BLaER1 (cell line): ENCODE measurements at regions not wholly inside any gene's neighbourhood (a gene's known extent, or its start where the extent isn't known, plus 50 kb on each side); places are given as distances from the start of the nearest gene placed in this dataset.
A peak's percentile ranks its signal among the peaks of the same experiment; 100 is the strongest.

Experiments used
- H3K27ac ChIP-seq: shearing (Covaris generic); formaldehyde crosslinking; 2 replicates; pipeline ENCODE4 v1.8.1; 2022
- H3K27me3 ChIP-seq: shearing (Covaris generic); formaldehyde crosslinking; 2 replicates; pipeline ENCODE4 v1.8.1; 2022
- H3K36me3 ChIP-seq: shearing (Covaris generic); formaldehyde crosslinking; 2 replicates; pipeline ENCODE4 v1.8.1; 2022
- H3K4me1 ChIP-seq: shearing (Covaris generic); formaldehyde crosslinking; 2 replicates; pipeline ENCODE4 v1.8.1; 2022
- H3K4me2 ChIP-seq: shearing (Covaris generic); formaldehyde crosslinking; 2 replicates; pipeline ENCODE4 v1.8.1; 2022
- H3K4me3 ChIP-seq: shearing (Covaris generic); formaldehyde crosslinking; 2 replicates; pipeline ENCODE4 v1.8.1; 2022
- H3K9ac ChIP-seq: shearing (Covaris generic); formaldehyde crosslinking; 2 replicates; pipeline ENCODE4 v1.8.1; 2022
- H3K9me3 ChIP-seq: shearing (Covaris generic); formaldehyde crosslinking; 2 replicates; pipeline ENCODE4 v1.8.1; 2022
- H4K20me1 ChIP-seq: shearing (Covaris generic); formaldehyde crosslinking; 2 replicates; pipeline ENCODE4 v1.8.1; 2022
- Cebpa-rat ChIP-seq: shearing (Covaris generic); IDR thresholded peaks from 2 replicates; pipeline ENCODE4 v1.8.1; 2022

DNA sequence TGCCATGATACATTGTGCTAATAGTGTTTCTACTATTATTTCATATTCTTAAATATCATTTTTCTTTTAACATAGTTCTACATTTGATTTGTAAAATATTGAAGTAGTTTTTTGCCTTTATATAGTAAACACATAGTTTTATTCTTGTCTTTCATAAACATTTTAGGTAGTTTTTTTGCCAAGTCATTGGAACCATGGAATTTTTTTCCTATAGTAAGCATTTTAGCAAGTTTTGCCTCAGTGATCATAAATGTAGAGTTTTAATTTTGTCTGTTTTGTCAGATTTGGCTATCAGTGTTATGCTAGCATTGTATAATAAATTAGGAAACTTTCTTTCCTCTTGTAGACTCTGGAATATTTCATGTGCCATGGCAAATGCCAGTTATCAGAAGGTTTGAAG lies 137.1 kb upstream of the LPAR1 start:
- Histone ChIP-seq H3K27me3 (no peaks in the 10 kb centered on the region), H3K9ac (no peak overlapping the region), H3K36me3 (no peaks in the 10 kb centered on the region), H3K27ac (no peak overlapping the region), H4K20me1 (no peaks in the 10 kb centered on the region), H3K4me3 (no peak overlapping the region), H3K9me3 (no peaks in the 10 kb centered on the region), H3K4me1 (no peaks in the 10 kb centered on the region), H3K4me2 (no peak overlapping the region)
- no peak for TF ChIP-seq Cebpa-rat

DNA sequence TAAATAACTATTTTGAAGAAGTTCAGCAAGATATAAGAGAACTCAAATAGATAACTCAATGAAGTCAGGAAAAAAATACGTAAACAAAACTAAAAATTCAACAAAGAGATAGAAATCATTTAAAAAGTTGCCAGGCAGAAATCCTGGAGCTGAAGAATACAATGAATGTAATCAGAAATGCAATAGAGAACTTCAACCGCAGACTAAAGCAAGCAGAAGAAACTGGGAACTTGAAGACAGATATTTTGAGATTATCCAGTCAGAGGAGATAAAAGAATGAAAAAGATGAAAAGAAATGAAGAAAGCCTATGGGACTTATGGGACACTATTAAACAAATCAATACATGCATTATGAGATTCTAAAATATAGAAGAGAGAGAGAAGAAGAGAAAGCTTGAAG lies 129.1 kb upstream of the LPAR1 start:
- Histone ChIP-seq H3K4me1 (no peaks in the 10 kb centered on the region), H3K27ac (no peak overlapping the region), H3K27me3 (no peaks in the 10 kb centered on the region), H3K9me3 (peaks cover 20% of the 10 kb centered on the region), H3K4me3 (no peak overlapping the region), H3K4me2 (no peak overlapping the region), H3K9ac (no peak overlapping the region), H3K36me3 (no peaks in the 10 kb centered on the region), H4K20me1 (no peaks in the 10 kb centered on the region)
- no peak for TF ChIP-seq Cebpa-rat

DNA sequence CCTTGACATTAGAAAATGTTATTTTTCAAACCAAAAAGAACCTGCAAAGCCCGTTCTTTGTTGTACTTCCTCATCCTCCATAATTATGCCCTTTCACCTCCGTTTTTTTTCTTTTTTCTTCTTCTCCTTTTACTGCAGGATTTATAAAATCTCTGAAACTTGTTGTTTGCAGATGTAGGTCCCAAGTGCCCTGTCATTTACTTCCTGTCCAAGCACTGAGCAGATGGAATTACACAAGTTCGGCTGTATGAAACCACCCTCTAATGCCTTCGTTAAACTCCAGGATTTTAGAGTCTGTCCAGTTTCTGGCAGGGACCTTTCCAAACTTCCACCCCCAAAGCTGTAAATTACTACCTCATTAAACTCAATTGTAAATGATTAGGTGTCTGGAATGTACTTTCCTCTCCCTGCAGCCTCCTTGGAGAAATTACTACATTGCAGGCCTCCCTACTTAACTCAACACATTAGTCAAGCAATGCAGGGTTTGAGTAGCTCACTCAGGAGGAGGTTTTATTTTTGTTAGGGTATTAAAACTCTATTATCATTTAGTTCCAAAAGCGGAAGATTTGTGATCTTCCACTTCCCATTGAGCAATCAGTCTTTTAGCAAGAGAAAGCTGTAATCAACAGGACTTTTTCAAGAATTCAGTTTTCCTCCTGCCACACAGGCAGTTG lies 125.6 kb upstream of the LPAR1 start:
- Histone ChIP-seq H3K27ac (no peak overlapping the region), H3K9me3 (peaks cover 19% of the 10 kb centered on the region), H3K27me3 (no peaks in the 10 kb centered on the region), H3K9ac (no peak overlapping the region), H4K20me1 (no peaks in the 10 kb centered on the region), H3K4me2 (no peak overlapping the region), H3K36me3 (no peaks in the 10 kb centered on the region), H3K4me3 (no peak overlapping the region), H3K4me1 (no peaks in the 10 kb centered on the region)
- no peak for TF ChIP-seq Cebpa-rat

DNA sequence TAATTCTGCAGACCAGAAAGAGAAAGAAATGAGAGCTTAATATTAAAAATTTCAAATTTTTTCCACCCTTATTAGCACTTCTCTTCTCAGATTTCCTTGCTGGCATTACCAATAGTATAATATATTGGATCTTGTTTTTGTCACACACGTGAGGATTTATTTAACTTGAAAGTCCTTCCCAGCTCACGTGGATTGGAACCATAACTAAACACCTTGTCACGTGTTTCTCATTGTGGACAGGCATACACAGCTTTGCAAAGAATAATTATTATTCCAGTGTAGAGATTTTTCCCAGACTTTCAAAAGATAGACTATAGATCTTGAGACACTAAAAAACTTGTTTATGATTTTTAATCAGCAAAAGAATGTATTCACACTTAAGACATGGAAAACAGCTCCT lies 123.8 kb upstream of the LPAR1 start:
- H3K4me1 ChIP-seq = no peaks in the 10 kb centered on the region
- H3K36me3 ChIP-seq = no peaks in the 10 kb centered on the region
- H3K4me2 ChIP-seq = no peak overlapping the region
- no peaks in the 10 kb centered on the region for H3K27me3 ChIP-seq
- H3K27ac ChIP-seq = no peak overlapping the region
- H4K20me1 ChIP-seq = no peaks in the 10 kb centered on the region
- peaks cover 5% of the 10 kb centered on the region; the same call in 1 of the 2 replicates for H3K9me3 ChIP-seq
- H3K9ac ChIP-seq = no peak overlapping the region
- TF ChIP-seq Cebpa-rat = no peak
- H3K4me3 ChIP-seq = no peak overlapping the region

DNA sequence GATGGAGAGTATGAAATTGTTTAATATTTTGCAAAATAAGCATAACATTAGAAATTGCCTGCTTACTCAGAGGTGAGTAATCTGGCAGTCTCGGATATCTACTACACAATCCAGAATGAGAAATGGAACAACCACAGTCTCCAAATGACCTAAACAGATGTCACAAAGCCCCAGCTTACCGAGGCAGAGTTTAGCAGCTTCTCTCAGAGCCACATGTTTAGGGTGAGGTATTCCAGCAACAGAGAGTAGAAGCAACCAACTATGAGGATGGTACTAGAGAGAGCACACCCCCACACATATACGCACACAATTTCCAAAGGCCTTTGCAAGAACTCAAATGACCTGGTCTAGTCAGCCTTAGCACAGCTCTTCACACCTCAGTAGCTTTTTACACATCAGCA lies 122.7 kb upstream of the LPAR1 start:
- no peak for TF ChIP-seq Cebpa-rat
- Histone ChIP-seq H3K9me3 (no peaks in the 10 kb centered on the region), H3K4me1 (no peaks in the 10 kb centered on the region), H4K20me1 (no peaks in the 10 kb centered on the region), H3K27me3 (no peaks in the 10 kb centered on the region), H3K36me3 (no peaks in the 10 kb centered on the region), H3K27ac (no peak overlapping the region), H3K9ac (no peak overlapping the region), H3K4me2 (no peak overlapping the region), H3K4me3 (no peak overlapping the region)

DNA sequence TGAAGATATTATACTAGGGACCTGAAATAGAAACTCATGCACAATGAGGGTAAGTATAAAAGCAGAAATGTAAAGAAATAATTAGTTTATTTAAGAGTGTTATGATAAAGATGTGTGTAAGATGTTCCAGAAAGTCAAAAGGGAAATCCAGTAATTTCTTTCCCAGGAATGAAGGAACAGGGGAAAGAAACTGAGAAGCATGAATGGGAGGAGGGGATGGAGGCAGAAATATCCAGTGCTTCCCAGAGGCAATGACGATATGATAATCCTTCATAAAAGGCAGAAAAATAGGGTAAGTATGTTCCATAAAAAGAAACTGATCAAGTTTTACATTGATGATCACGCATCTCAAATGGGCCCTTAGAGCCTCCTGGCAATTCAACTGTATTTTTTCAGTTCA lies 120.7 kb upstream of the LPAR1 start:
- Histone ChIP-seq H3K4me3 (no peak overlapping the region), H3K4me2 (no peak overlapping the region), H3K27ac (no peak overlapping the region), H3K27me3 (no peaks in the 10 kb centered on the region), H3K36me3 (no peaks in the 10 kb centered on the region), H4K20me1 (no peaks in the 10 kb centered on the region), H3K9me3 (no peaks in the 10 kb centered on the region), H3K9ac (no peak overlapping the region), H3K4me1 (peaks cover 5% of the 10 kb centered on the region)
- TF ChIP-seq Cebpa-rat = no peak

DNA sequence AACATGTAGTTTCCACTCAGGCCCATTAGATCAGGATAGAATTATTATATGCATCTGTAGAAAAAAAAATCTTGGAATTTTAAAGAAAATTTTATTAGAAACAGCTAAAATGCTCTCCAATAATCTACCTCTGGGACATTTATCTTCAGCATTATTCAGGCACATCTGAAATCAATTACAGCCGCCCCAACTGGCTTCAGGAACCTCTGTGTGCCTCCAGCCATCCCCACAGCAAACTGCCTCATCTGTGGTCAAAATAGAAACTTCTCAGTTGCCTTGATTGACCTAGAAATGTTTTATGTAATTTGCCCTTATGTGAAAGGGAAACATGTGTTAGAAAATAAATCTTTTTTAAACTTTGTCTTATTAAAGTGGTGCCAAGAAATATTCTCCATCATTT lies 120.1 kb upstream of the LPAR1 start:
- H3K27me3 ChIP-seq = no peaks in the 10 kb centered on the region
- H3K9me3 ChIP-seq = no peaks in the 10 kb centered on the region
- H3K36me3 ChIP-seq = no peaks in the 10 kb centered on the region
- peaks cover 12% of the 10 kb centered on the region for H3K4me1 ChIP-seq
- H3K27ac ChIP-seq = no peak overlapping the region
- TF ChIP-seq Cebpa-rat = no peak
- no peak overlapping the region for H3K9ac ChIP-seq
- H4K20me1 ChIP-seq = no peaks in the 10 kb centered on the region
- no peak overlapping the region for H3K4me3 ChIP-seq
- no peak overlapping the region for H3K4me2 ChIP-seq

DNA sequence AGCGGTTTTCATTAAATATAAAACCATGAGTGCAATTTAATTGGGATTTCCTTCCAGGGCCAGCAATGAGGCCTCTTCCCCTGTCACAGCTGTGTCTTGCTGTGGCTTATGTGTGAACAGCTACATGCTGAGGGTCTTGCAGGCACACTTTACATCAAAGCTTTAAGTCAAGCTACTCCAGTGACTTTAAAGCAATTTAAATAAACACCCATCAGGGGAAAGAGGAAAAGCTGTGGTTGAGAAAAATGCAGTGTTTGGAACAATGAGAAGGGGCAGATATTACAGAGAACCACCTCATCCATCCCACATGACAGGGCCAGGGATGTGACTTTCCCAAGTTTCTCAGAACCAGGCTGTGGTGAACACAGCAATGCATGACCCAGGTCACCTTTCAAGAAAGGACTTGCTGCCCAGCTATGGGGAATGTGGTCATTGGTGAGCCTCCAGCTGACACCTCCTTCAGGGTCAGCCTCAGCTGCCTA lies 115.9 kb upstream of the LPAR1 start:
- Histone ChIP-seq H3K9me3 (no peaks in the 10 kb centered on the region), H3K4me2 (peak overlapping the region; percentile 8), H3K4me3 (no peak overlapping the region)

DNA sequence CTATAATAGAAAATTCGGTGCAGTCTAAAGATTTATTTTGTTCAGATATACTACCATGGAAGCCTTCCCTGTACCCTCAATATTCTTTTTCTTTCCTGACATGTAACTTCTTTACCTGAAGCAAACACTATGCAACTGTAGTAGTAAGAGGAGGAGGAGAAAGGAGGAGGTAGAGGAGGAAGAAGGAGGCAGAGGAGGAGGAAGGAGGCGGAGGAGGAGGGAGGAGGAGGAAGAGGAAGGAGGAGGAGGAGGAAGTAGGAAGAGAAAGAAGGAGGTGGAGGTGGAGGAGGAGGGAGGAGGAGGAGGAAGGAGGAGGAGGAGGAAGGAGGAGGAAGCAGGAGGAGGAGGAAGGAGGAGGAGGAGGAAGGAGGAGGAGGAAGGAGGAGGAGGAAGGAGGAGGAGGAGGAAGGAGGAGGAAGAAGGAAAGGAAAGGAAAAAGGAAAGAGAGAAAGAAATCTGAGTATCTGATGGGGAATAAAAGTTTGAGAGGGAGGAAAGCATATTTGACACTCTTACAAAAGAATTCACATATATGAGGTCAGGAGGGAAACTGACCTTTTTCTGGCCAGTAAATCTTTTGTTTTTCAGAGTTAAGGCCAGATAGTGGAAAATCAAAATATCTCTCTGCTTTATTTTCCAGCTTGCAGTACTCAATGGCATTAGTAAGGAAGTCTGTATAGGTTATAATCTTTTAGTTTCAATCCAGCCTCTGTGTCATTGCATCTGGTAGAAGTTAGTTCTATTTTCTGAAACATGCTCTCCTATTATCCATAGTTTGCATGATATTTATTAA lies 114.5 kb upstream of the LPAR1 start:
- H3K4me3 ChIP-seq = no peak overlapping the region
- H3K4me1 ChIP-seq = peaks cover 30% of the 10 kb centered on the region
- H3K9me3 ChIP-seq = no peaks in the 10 kb centered on the region
- H3K27ac ChIP-seq = no peak overlapping the region
- H3K4me2 ChIP-seq = no peak overlapping the region
- H3K36me3 ChIP-seq = no peaks in the 10 kb centered on the region
- TF ChIP-seq Cebpa-rat = no peak
- no peaks in the 10 kb centered on the region for H4K20me1 ChIP-seq
- no peaks in the 10 kb centered on the region for H3K27me3 ChIP-seq
- no peak overlapping the region for H3K9ac ChIP-seq

More for the DNA sequence above, 115.9 kb upstream of the LPAR1 start:
- H3K27ac ChIP-seq = no peak overlapping the region
- H3K4me1 ChIP-seq = peaks cover 17% of the 10 kb centered on the region
- H4K20me1 ChIP-seq = no peaks in the 10 kb centered on the region
- H3K36me3 ChIP-seq = no peaks in the 10 kb centered on the region
- no peak overlapping the region for H3K9ac ChIP-seq
- H3K27me3 ChIP-seq = no peaks in the 10 kb centered on the region
- TF ChIP-seq Cebpa-rat = no peak

DNA sequence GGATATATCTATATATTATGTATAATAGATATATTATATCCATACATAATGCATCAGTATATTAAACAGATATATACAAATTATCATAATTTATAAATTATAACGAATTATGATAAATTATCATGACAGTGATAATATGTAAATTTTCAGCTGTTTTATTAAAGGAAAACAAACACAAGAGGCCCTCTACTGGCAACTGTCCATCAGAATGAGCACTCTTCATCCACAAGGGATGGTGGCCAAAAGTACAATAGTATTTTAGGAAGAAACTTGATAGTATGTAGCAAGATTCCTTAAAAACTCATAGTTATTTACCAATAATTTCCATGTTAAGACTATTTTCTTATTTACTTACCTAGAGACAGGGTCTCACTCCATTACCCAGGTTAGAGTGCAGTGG lies 113.3 kb upstream of the LPAR1 start:
- no peak overlapping the region for H3K9ac ChIP-seq
- no peaks in the 10 kb centered on the region for H4K20me1 ChIP-seq
- peaks cover 40% of the 10 kb centered on the region for H3K4me1 ChIP-seq
- TF ChIP-seq Cebpa-rat = no peak
- H3K27me3 ChIP-seq = no peaks in the 10 kb centered on the region
- no peak overlapping the region for H3K4me3 ChIP-seq
- no peaks in the 10 kb centered on the region for H3K9me3 ChIP-seq
- H3K4me2 ChIP-seq = no peak overlapping the region
- no peaks in the 10 kb centered on the region for H3K36me3 ChIP-seq
- H3K27ac ChIP-seq = no peak overlapping the region
